Bronchial epithelial cell (primary cell): ENCODE measurements at regions not wholly inside any gene's neighbourhood (a gene's known extent, or its start where the extent isn't known, plus 50 kb on each side); places are given as distances from the start of the nearest gene placed in this dataset.
A peak's percentile ranks its signal among the peaks of the same experiment; 100 is the strongest.

Experiments used
- DNase-seq: peaks from one replicate; pipeline ENCODE4 v3.0.0-alpha.2; 2010; ENCODE audit warnings: low read depth
- FAIRE-seq: peaks from 2 replicates; lab custom pipeline; 2011; peaks lifted over from hg19 to GRCh38; lab: Jason Lieb, UNC
- H3K27me3 ChIP-seq: 2 replicates; pipeline ENCODE4 v1.5.1; 2011; ENCODE audit warnings: low read length; ENCODE audit not compliant: control insufficient read depth, insufficient read depth
- H3K36me3 ChIP-seq: 2 replicates; pipeline ENCODE4 v1.5.1; 2011; ENCODE audit warnings: low read length; ENCODE audit not compliant: control insufficient read depth, insufficient read depth
- H3K4me3 ChIP-seq: 2 replicates; pipeline ENCODE4 v1.5.1; 2011; ENCODE audit warnings: mild to moderate bottlenecking, low read depth, low read length, control low read depth
- TF ChIP-seq, protein P1 (sequence below): IDR thresholded peaks from 2 replicates; pipeline ENCODE4 v1.5.1; 2011; ENCODE audit warnings: mild to moderate bottlenecking, moderate library complexity, low read length, control low read depth, inconsistent platforms; ENCODE audit not compliant: insufficient read depth, severe bottlenecking

DNA sequence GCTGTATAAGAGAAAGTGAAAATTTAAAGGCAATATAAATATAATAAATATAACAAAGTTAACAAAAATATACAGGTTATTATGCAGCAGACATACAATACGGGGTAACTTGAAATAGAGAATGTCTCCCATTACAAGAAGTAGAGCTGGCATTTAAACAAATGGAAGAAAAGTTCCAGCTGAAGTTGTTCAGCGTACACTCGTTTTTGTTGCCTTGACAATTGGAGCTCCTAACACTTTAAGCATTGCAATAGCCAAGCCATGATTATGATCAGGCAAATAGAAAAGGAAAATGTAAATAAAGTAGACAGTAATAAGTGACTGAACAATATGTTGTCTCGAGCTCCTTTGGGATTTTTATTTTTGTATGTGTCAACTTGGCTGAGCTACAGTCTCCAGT, 737.8 kb upstream of the CELF2 start:
- FAIRE-seq: no peak
- TF ChIP-seq, protein P1, sequence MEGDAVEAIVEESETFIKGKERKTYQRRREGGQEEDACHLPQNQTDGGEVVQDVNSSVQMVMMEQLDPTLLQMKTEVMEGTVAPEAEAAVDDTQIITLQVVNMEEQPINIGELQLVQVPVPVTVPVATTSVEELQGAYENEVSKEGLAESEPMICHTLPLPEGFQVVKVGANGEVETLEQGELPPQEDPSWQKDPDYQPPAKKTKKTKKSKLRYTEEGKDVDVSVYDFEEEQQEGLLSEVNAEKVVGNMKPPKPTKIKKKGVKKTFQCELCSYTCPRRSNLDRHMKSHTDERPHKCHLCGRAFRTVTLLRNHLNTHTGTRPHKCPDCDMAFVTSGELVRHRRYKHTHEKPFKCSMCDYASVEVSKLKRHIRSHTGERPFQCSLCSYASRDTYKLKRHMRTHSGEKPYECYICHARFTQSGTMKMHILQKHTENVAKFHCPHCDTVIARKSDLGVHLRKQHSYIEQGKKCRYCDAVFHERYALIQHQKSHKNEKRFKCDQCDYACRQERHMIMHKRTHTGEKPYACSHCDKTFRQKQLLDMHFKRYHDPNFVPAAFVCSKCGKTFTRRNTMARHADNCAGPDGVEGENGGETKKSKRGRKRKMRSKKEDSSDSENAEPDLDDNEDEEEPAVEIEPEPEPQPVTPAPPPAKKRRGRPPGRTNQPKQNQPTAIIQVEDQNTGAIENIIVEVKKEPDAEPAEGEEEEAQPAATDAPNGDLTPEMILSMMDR: no peak
- no peaks in the 10 kb centered on the region for H3K36me3 ChIP-seq
- DNase-seq: no peak
- H3K4me3 ChIP-seq: no peak overlapping the region
- H3K27me3 ChIP-seq: no peaks in the 10 kb centered on the region

DNA sequence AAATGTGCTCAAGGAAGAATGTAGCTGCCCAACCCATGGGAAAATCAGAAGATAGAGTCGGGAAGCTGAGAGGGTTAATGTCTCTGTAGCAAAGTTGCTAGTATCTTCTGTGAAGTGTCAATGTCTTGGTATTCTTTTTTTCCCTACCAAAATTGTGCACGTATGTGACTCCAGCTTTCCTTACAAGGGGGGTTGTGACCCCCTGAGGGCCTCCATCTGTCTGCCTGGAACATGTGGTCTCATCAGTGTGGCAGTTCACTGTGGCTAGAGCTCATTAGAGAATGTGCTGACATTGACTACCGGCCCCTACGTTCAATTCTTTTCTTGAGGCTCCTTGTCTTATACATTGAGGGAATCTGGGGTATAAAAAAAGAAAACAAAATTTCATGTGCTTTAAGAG, 725.2 kb upstream of the CELF2 start:
- Histone ChIP-seq H3K27me3 (no peaks in the 10 kb centered on the region), H3K4me3 (no peak overlapping the region), H3K36me3 (no peaks in the 10 kb centered on the region)
- TF ChIP-seq, protein P1: no peak
- DNase-seq (no peak), FAIRE-seq (no peak)

DNA sequence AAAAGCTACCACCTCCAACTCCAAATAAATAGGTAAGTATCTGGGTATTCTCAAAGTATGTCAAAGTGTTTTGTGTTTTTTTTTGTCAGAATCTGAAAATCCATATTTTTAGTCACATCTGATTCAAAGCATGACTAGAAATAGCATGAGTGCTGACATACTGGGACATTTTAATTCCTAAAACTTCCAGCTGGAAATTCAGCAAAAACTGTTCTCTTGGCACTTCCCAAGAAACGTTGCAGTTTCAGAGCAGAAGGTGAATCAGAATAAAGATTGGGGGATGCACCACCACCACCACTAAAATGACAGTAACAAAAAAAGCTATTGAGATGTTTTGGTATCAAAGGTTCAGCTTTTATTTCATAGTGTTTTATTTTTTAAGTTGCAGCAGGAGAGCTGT, 724.6 kb upstream of the CELF2 start:
- DNase-seq (no peak), FAIRE-seq (no peak)
- no peaks in the 10 kb centered on the region for H3K36me3 ChIP-seq
- H3K4me3 ChIP-seq: no peak overlapping the region
- no peaks in the 10 kb centered on the region for H3K27me3 ChIP-seq
- TF ChIP-seq, protein P1: no peak

DNA sequence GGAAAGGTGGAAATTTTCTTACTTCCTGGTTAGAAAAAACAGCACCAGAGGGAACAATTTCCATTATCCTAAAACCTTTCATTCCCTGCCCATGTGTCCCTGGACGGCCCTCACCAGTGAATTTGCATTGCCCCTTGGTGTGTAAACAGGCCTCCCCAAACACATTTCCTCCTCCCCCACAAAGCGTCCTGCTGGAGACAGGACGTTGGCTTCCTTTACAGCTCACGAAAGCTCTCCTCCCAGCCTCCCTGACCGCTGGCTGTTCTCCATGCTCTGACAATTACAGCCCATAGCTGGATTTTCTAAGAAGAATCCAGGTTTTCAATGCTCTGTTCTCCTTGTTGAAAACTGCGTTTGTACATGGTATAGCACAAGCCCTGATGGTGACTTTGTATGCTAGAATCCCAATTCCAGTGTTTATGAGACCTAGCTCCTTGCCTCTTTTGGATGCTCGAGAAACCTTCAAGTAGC, 724.2 kb upstream of the CELF2 start:
- Histone ChIP-seq H3K27me3 (no peaks in the 10 kb centered on the region), H3K36me3 (no peaks in the 10 kb centered on the region), H3K4me3 (no peak overlapping the region)
- FAIRE-seq (no peak), DNase-seq (no peak)
- TF ChIP-seq, protein P1: no peak

DNA sequence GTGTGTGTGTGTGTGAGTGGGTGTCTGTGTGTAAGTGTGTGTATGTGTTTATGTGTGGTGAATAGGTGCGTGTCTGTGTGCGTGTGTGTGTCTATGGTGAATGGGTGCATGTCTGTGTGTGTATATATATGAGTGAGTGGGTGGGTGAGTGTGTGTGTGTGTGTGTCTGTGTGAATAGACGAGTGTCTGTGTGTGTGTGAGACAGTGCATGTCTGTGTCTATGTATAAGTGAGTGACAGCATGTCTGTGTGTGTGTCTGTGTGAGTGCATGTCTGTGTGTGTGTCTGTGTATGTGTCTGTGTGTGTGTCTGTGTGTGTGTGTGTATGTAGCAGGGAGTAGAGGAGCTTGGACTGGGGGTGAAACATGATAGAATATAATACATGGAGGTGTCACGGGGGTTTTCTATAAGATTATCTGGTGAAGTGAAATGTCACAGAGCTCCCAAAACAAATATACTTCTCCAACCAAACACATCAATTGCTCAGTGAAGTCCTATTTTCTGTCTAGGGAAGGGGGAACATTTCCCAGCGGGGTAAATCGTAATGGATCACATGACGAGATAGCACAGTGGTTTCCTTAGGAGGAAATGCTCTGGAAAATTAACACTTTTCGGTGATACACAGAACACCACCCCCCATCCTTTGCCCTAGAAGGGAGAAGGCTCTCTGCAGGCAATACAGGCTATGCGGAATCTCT, 723.3 kb upstream of the CELF2 start:
- TF ChIP-seq, protein P1: no peak
- peak; percentile 93 for FAIRE-seq
- DNase-seq: no peak
- Histone ChIP-seq H3K4me3 (no peak overlapping the region), H3K27me3 (no peaks in the 10 kb centered on the region), H3K36me3 (no peaks in the 10 kb centered on the region)

DNA sequence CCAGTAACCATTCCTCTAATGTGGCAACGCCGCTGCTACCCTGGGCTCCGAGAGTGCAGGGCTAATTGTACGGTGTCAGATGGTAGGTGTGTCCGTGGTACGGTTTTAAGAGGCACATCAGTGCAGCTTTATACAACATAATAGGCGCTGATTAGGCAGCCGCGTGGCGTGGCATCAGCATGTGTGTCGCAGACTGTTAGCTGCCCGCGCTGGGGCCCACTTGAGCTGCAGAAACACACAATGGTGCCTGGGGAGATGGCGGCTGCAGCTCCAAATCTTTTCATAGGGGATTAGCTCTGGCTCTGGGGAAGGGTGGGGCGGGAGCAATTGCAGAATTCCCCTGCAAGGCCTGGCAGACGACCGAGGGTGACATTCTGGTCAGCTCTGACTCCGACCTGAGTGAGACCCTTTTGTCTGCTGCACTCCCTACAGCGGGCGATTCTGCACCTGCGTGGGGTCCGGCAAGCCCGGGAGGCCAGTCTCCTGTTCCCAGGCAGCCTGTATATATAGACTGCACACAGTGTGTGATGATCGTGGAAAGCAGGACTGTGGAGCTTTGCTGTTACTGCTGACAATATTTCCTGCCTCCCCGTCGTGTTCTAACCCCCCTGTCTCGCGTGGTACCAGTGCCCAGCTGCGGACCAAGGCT, 722.7 kb upstream of the CELF2 start:
- TF ChIP-seq, protein P1: no peak
- no peak for DNase-seq
- Histone ChIP-seq H3K4me3 (no peak overlapping the region), H3K36me3 (no peaks in the 10 kb centered on the region), H3K27me3 (no peaks in the 10 kb centered on the region)
- FAIRE-seq: no peak
